Ishikawa (cell line): ENCODE measurements at regions not wholly inside any gene's neighbourhood (a gene's known extent, or its start where the extent isn't known, plus 50 kb on each side); places are given as distances from the start of the nearest gene placed in this dataset.

Experiments
- CEBPB ChIP-seq: IDR thresholded peaks from 2 replicates; pipeline ENCODE4 v1.6.1; 2012
- CREB1 ChIP-seq: IDR thresholded peaks from 2 replicates; pipeline ENCODE4 v1.6.1; 2012; ENCODE audit warnings: low read depth
- EGR1 ChIP-seq: IDR thresholded peaks from 2 replicates; pipeline ENCODE4 v1.6.1; 2012
- EP300 ChIP-seq: IDR thresholded peaks from 2 replicates; pipeline ENCODE4 v1.6.1; 2012; ENCODE audit warnings: borderline replicate concordance
- FOXM1 ChIP-seq: IDR thresholded peaks from 2 replicates; pipeline ENCODE4 v1.6.1; 2012; ENCODE audit warnings: low read depth, borderline replicate concordance
- NFIC ChIP-seq: IDR thresholded peaks from 2 replicates; pipeline ENCODE4 v1.6.1; 2012
- RAD21 ChIP-seq: IDR thresholded peaks from 2 replicates; pipeline ENCODE4 v1.6.1; 2012; ENCODE audit warnings: low read depth
- TAF1 ChIP-seq: IDR thresholded peaks from 2 replicates; pipeline ENCODE4 v1.6.1; 2012; ENCODE audit warnings: low read depth, mild to moderate bottlenecking
- TCF12 ChIP-seq: IDR thresholded peaks from 2 replicates; pipeline ENCODE4 v1.6.1; 2012; ENCODE audit warnings: low read depth
- TEAD4 ChIP-seq: IDR thresholded peaks from 2 replicates; pipeline ENCODE4 v1.6.1; 2012
- YY1 ChIP-seq: IDR thresholded peaks from 2 replicates; pipeline ENCODE4 v1.6.1; 2012; ENCODE audit warnings: low read depth
- ZBTB7A ChIP-seq: IDR thresholded peaks from 2 replicates; pipeline ENCODE4 v1.6.1; 2012; ENCODE audit warnings: low read depth
- TF ChIP-seq, protein P1 (sequence below): IDR thresholded peaks from 2 replicates; pipeline ENCODE4 v1.6.1; 2012
- TF ChIP-seq, protein P2 (sequence below): IDR thresholded peaks from 2 replicates; pipeline ENCODE4 v1.6.1; 2012; ENCODE audit warnings: low read depth, mild to moderate bottlenecking
- TF ChIP-seq, protein P3 (sequence below): IDR thresholded peaks from 2 replicates; pipeline ENCODE4 v1.6.1; 2012

DNA sequence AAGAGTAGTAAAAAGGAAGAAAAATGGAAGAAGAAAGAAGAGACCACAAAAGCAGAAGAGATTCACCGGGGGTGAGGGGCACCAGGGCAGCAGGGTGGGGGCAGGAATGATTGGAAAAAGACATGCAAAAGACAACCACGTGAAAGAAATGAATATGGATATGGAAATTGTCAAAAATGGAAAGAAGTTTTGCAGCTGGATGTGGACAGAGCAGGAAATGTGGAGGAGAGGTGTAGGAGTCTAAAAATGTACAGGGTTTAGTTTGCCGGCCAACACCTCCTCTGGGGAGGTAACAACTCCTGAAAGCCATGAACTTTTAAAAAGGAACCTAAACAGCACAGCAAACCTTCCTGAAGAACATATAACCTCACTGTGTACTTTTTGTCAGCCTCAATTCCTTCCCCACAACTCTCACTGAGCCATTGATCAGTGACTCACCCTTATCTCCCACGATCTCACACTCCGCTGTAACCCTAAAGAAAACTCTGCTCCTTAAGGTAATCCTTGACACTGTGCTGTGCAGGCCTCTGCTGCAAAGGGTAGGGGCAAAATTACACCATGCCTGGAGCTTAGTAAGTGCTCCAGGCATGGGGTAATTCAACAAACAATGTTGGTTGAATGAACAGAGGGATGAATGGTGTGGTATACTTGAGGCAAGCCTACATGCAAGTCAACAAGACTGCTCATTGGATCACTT lies 100.2 kb upstream of the BOC start:
- TF ChIP-seq, protein P1, sequence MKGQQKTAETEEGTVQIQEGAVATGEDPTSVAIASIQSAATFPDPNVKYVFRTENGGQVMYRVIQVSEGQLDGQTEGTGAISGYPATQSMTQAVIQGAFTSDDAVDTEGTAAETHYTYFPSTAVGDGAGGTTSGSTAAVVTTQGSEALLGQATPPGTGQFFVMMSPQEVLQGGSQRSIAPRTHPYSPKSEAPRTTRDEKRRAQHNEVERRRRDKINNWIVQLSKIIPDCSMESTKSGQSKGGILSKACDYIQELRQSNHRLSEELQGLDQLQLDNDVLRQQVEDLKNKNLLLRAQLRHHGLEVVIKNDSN, result no peak
- TF ChIP-seq NFIC (no peak), EGR1 (no peak)

DNA sequence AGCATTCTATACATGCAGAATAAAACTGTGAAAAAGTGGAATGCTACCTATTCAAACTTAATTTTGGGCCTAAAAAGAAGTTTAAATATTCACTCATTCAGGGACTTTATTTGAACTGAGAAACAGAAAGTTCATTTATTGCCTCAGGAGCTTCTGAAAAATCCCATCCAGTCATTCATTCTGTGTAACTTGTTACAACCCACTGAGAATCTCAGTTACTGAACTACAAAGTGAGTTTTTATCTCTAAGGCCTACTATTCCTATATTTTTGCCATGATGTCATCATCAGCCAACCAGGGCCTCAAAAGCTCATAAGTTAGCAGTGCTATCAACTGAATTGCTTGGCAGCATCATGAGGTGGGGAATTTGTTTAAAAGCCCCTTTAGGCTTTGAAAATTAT lies 98.0 kb upstream of the BOC start:
- TF ChIP-seq, protein P1, result no peak
- no peak for TF ChIP-seq FOXM1
- no peak for TF ChIP-seq TAF1
- TF ChIP-seq, protein P2, sequence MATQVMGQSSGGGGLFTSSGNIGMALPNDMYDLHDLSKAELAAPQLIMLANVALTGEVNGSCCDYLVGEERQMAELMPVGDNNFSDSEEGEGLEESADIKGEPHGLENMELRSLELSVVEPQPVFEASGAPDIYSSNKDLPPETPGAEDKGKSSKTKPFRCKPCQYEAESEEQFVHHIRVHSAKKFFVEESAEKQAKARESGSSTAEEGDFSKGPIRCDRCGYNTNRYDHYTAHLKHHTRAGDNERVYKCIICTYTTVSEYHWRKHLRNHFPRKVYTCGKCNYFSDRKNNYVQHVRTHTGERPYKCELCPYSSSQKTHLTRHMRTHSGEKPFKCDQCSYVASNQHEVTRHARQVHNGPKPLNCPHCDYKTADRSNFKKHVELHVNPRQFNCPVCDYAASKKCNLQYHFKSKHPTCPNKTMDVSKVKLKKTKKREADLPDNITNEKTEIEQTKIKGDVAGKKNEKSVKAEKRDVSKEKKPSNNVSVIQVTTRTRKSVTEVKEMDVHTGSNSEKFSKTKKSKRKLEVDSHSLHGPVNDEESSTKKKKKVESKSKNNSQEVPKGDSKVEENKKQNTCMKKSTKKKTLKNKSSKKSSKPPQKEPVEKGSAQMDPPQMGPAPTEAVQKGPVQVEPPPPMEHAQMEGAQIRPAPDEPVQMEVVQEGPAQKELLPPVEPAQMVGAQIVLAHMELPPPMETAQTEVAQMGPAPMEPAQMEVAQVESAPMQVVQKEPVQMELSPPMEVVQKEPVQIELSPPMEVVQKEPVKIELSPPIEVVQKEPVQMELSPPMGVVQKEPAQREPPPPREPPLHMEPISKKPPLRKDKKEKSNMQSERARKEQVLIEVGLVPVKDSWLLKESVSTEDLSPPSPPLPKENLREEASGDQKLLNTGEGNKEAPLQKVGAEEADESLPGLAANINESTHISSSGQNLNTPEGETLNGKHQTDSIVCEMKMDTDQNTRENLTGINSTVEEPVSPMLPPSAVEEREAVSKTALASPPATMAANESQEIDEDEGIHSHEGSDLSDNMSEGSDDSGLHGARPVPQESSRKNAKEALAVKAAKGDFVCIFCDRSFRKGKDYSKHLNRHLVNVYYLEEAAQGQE, result no peak

DNA sequence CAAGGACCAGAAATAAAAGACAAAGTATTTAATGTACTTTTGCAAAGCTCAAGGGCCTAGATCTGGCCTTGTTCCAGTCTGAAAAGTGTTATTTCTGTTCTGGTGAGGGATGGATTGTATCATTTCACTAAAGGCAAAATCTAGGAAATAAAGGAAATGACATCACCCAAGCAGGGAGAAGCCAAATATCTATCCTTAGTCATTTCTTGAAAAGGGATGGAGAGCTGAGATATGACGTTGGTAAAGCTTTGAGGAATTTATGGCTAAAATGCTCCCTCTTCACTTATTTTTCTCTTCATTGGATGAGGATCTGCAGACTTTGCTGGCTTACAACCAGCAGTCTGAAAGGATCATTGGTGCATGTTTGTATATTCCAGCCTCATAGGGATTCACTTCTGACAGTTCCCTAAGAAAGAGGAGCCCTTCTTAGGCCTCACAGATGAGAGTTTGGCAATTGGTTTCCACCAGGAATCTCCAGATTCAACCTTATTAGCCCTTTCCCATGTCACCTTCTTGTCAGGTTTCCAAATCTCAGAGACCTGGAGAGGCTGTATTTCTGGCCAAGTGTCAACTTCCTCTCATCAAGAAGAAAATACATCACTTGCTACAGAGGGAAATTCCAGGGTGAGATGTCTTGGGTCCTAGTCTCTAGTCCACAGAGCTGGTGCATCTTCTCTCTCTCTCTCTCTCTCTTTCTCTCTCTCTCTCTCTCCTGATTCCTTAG lies 93.7 kb upstream of the BOC start:
- no peak for TF ChIP-seq EGR1
- TF ChIP-seq CREB1, result no peak
- TF ChIP-seq FOXM1, result no peak
- TF ChIP-seq, protein P1, result no peak
- no peak for TF ChIP-seq YY1
- TF ChIP-seq TCF12, result no peak
- no peak for TF ChIP-seq CEBPB
- no peak for TF ChIP-seq ZBTB7A
- TF ChIP-seq, protein P2, result no peak
- TF ChIP-seq RAD21, result no peak
- TF ChIP-seq NFIC, result no peak
- TF ChIP-seq, protein P3, sequence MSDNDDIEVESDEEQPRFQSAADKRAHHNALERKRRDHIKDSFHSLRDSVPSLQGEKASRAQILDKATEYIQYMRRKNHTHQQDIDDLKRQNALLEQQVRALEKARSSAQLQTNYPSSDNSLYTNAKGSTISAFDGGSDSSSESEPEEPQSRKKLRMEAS, result no peak
- TF ChIP-seq TAF1, result no peak
- TF ChIP-seq TEAD4, result no peak
- TF ChIP-seq EP300, result no peak

DNA sequence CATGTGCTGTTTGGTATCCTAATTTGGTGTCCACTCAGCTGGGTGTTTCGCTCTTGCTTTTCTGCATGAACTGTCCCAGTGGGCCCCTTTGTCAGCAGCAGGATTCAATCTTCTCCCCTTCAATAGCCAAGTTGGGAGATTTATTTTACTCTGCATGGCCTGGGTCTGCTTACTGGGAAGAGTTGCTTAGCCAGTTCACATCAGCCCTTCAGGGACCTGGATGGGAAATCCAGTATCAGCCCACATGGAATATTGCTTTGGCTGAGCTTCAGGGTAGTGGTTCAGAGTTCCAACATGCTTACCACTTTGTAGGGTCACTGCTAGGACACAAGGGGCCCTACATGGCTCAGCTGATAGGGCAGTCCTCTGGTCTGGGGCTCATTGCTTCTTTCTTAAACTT lies 93.0 kb upstream of the BOC start:
- TF ChIP-seq RAD21, result no peak
- TF ChIP-seq, protein P1, result no peak
- TF ChIP-seq YY1, result no peak
- no peak for TF ChIP-seq EP300
- TF ChIP-seq, protein P2, result no peak
- no peak for TF ChIP-seq NFIC
- TF ChIP-seq TEAD4, result no peak
- TF ChIP-seq FOXM1, result no peak
- no peak for TF ChIP-seq ZBTB7A
